ENCODE measurements at regions not wholly inside any gene's neighbourhood (a gene's known extent, or its start where the extent isn't known, plus 50 kb on each side); places are given as distances from the start of the nearest gene placed in this dataset.
"Not testable (repeated sequence)": the region's sequence is repeated elsewhere in the genome, so short reads cannot be mapped to it uniquely, and the experiment has no call there.

DNA sequence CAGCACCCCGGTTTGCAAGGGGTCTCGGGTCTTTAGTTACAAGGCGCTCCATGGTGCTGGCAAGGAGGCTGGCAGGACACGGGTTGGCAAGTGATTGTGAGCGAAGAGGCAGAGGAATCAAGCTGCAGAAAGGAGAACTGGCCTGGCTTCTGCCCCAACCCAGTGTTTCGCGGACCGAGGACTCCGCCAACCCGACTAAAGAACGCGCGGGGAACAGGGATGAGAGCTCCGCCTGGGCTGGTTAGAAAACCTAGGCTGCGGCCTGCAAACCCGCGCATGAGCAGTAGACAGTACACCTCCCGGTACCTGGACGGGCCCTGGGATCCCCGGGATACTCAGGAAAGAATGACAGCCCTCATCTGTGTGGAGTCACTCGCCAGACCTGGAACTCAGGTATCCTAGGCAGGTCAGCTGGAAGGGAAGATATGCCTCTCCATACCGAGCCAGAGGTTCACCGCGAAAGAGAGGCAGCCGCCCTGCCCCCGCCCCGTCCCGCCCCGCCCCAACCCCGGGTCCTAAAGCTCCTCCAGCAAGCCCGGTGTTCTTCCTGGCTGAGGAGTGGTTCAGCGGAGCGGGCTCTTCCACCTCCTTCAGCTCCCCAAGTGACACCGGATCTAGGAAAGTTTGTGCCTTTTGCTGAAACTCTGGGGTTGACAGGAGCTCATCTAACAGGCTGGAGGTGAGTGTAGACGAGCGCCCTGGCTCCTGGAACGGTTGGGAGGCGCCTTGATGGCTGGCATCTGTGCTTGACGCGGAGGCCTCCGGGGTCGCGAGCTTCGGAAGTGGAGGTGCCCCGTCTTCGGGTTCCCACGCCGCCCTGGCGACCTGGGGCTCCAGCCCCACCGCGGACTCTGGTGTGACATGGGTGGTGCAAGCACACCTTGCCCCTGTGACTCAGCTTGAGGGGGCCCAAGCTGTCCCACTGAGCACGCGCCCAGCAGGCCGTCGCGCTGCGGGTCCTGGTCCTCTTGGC, 1847.3 kb upstream of the DEFB115 start:
- H3K4me3 ChIP-seq (replicated peaks; ENCODE audit: low read depth, low read length) = no peak overlapping the region
- no peak for DNase-seq (ENCODE audit: low read depth)
- TF ChIP-seq, protein P1, sequence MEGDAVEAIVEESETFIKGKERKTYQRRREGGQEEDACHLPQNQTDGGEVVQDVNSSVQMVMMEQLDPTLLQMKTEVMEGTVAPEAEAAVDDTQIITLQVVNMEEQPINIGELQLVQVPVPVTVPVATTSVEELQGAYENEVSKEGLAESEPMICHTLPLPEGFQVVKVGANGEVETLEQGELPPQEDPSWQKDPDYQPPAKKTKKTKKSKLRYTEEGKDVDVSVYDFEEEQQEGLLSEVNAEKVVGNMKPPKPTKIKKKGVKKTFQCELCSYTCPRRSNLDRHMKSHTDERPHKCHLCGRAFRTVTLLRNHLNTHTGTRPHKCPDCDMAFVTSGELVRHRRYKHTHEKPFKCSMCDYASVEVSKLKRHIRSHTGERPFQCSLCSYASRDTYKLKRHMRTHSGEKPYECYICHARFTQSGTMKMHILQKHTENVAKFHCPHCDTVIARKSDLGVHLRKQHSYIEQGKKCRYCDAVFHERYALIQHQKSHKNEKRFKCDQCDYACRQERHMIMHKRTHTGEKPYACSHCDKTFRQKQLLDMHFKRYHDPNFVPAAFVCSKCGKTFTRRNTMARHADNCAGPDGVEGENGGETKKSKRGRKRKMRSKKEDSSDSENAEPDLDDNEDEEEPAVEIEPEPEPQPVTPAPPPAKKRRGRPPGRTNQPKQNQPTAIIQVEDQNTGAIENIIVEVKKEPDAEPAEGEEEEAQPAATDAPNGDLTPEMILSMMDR (IDR thresholded peaks at IDR 0.05; ENCODE audit: low read length, missing control alignments) = no peak

DNA sequence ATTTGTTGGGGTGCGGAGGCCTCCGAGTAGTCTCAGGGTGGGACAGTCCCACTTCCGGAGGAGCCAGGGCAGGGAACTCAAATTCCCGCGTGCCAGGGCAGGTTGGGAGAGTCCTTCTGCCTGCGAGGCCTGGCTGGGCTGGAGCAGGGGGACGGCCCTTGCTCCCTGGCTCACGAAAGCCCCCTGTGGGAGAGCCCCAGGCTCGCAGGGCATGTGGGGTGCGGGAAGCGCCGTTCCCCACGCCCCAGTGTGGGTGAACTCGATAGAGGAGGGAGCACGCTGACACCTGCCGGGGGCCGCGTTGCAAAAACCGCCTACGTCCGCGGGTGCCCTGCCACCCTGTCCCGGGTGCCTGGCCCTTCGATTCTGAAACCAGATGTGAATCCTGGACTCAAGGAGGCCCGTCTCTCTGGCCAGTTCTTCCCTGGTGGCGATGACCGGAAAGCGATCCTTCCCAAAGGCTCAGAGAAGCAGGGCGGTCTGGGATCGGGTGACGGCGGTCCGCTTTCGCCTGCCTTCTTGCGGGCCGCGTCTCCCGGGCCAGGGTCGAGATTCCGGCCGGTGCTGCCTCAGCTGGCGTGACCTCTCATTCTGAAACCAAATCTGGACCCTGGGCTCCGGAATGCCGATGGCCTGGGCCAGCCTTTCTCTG, 1846.5 kb upstream of the DEFB115 start:
- TF ChIP-seq, protein P1 (IDR thresholded peaks at IDR 0.05; ENCODE audit: low read length, missing control alignments) = no peak
- DNase-seq (ENCODE audit: low read depth) = no peak
- no peak overlapping the region for H3K4me3 ChIP-seq (replicated peaks; ENCODE audit: low read depth, low read length)

DNA sequence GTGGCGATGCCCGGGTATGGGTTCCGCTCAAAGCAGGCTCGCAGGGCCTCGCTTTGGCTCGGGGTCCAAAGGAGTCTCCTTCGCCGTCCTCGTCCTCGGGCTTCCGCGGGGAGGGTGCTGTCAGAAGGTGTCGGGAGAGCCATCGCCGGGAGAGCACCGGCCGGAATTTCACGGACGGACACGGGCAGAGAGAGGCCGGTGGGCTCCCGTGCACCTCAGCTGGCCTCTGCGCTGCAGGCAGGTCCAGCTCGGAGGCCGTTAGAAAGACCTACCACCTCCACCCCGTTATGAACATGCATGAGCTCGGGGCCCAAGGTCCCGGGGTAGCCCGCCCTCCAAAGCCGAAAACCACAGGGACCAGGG, 1846.0 kb upstream of the DEFB115 start:
- H3K4me3 ChIP-seq (replicated peaks; ENCODE audit: low read depth, low read length); DNase-seq (ENCODE audit: low read depth): not testable (repeated sequence)

DNA sequence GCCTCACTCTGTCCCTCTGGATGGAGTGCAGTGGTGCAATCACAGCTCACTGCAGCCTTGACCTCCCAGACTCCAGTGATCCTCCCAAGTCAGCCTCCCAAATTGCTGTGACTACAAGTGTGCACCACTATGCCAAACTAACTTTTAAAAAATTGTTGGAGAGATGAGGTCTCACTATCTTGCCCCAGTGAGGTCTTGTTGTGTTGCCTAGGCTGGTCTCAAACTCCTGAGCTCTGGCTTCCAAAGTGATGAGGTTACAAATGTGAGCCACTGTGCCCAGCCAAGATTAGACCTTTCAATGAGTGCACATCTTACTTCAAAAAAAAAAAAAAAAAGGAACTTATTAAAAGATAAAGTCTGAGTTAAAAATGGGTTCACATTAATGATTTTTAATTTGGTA, 1838.1 kb upstream of the DEFB115 start:
- TF ChIP-seq, protein P1 (IDR thresholded peaks at IDR 0.05; ENCODE audit: low read length, missing control alignments) = no peak
- DNase-seq (ENCODE audit: low read depth) = no peak
- H3K4me3 ChIP-seq (replicated peaks; ENCODE audit: low read depth, low read length) = no peak overlapping the region

DNA sequence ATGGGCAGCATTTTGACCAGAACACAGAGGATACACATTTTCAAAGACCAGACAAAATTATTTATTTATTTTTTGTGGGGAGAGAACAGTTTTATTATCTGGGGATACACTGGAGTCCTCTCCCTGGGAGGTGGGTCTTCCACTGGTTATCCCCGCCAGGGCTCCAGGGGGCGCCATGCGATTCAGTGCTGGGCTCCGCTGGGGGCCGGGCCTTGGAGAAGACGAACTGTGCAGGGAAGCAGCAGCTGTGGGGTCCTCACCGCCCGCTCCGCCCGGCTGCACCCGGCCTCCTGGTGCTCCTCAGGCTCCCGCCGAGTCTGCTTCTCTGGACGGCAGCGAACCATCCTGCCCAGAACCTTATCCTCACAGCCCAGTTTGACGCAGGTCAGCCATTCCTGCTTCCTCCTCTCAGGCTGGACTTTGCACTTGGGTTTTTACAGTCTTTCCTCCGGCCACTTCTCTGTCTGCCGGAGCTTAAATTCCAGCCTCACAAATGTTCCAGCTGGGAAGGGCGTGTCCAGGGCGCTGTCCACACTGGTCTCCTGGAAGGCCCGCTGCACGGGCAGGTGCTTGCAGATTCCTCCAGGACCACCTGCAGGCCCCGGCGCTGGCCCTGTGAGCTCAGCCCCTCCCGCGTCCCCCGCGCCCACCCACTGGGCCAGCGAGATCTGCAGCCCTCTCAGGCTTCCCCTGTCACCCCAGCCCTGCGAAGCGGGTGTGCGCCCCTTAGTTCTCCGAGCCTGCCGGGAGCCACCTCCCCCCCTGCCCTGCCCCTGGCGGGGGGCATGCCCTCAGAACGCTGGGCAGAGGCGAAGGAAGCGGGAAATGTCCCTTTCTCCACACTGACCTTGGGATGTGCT, 1830.0 kb upstream of the DEFB115 start:
- TF ChIP-seq, protein P1 (IDR thresholded peaks at IDR 0.05; ENCODE audit: low read length, missing control alignments) = no peak
- no peak for DNase-seq (ENCODE audit: low read depth)
- no peak overlapping the region for H3K4me3 ChIP-seq (replicated peaks; ENCODE audit: low read depth, low read length)

DNA sequence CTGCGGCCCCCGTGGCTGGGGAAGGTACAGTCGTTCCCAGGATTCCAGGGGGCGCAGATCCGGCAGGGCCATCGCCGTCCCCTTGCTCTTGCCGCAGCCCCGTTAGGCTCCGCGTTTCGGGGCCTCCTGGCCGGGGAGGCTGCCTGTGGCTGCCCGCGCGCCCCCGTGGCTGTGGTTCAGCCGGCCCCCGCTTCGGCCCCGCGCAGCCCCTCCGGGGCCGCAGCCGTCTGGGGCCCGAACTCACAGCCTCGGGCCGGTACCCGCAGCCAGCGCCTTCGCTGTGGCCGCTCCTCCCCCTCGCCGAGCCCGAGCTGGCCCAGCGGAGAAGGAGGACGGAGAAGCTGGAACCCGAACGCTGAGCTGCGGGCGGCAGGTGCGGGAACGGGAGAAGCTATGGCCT, 1826.9 kb upstream of the DEFB115 start:
- TF ChIP-seq, protein P1 (IDR thresholded peaks at IDR 0.05; ENCODE audit: low read length, missing control alignments) = no peak
- no peak for DNase-seq (ENCODE audit: low read depth)
- H3K4me3 ChIP-seq (replicated peaks; ENCODE audit: low read depth, low read length) = no peak overlapping the region

DNA sequence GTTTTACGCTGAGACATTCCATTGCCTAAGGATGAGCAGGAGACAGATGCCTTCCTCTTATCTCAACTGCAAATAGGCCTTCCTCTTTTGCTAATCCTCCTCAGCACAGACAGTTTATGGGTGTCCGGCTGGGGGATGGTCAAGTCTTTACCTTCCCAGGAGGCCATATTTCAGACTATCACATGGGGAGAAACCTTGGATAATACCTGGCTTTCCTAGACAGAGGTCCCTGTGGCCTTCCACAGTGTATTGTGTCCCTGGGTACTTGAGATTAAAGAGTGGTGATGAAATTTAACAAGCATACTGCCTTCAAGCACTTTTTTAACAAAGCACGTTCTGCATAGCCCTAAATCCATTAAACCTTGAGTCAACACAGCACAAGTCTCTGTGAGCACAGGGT, 1816.7 kb upstream of the DEFB115 start:
- not testable (repeated sequence) for H3K4me3 ChIP-seq (replicated peaks; ENCODE audit: low read depth, low read length); DNase-seq (ENCODE audit: low read depth)
